ENCODE measurements at regions not wholly inside any gene's neighbourhood (a gene's known extent, or its start where the extent isn't known, plus 50 kb on each side); places are given as distances from the start of the nearest gene placed in this dataset.

DNA sequence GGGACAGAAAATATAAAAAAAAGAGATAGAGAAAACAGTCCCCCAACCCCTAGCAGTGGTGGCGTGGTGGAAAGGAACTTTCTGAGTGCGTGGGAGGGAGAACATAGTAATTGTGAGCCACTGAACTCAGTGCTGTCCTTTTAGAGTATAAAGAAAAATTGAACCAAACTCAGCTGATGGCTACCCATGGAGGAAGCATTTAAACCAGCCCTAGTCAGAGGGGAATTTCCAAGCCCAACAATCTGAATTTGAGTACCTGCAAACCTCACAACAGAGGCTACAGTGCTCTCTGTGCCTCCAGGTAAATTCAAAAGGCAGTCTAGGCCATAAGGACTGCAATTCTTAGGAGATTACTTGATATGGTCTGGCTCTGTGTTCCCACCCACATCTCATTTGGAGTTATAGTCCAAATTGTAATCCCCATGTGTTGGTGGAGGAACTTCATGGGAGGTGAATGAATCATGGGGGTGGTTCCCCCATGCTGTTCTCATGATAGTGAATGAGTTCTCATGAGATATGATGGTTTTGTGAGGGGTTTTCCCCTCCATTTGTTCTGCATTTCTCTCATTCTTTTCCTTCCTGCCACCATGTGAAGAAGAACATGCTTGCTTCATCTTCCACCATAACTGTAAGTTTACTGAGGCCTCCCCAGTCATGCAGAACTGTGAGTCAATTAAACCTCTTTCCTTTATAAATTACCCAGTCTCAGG lies 687.8 kb downstream of the FAM181B start:
- TF ChIP-seq EP300 (IDR thresholded peaks at IDR 0.05) (no peak), POLR2AphosphoS5 (IDR thresholded peaks at IDR 0.05) (no peak), POLR2A (IDR thresholded peaks at IDR 0.05) (no peak)
- TF ChIP-seq, protein P1, sequence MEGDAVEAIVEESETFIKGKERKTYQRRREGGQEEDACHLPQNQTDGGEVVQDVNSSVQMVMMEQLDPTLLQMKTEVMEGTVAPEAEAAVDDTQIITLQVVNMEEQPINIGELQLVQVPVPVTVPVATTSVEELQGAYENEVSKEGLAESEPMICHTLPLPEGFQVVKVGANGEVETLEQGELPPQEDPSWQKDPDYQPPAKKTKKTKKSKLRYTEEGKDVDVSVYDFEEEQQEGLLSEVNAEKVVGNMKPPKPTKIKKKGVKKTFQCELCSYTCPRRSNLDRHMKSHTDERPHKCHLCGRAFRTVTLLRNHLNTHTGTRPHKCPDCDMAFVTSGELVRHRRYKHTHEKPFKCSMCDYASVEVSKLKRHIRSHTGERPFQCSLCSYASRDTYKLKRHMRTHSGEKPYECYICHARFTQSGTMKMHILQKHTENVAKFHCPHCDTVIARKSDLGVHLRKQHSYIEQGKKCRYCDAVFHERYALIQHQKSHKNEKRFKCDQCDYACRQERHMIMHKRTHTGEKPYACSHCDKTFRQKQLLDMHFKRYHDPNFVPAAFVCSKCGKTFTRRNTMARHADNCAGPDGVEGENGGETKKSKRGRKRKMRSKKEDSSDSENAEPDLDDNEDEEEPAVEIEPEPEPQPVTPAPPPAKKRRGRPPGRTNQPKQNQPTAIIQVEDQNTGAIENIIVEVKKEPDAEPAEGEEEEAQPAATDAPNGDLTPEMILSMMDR (IDR thresholded peaks at IDR 0.05) = no peak

Data from sigmoid colon (tissue), 4 donors.